Testis (tissue), 2 donors: ENCODE measurements at regions not wholly inside any gene's neighbourhood (a gene's known extent, or its start where the extent isn't known, plus 50 kb on each side); places are given as distances from the start of the nearest gene placed in this dataset.

Experiments used
- CTCF ChIP-seq, 3 experiments: fragments of 450-650 bp in 2 of 3; fragments of 200-600 bp in 1 of 3; sonication (generic) in 1 of 3; IDR thresholded peaks; one replicate each; pipeline ENCODE4 v1.5.1; 2016 to 2019; ENCODE audit warnings: antibody characterized with exemption in 3 of 3, mild to moderate bottlenecking in 2 of 3, moderate library complexity in 1 of 3
- POLR2A ChIP-seq: fragments of 450-650 bp; IDR thresholded peaks from one replicate; pipeline ENCODE4 v1.6.1; 2017; ENCODE audit warnings: antibody characterized with exemption, mild to moderate bottlenecking, moderate library complexity

- TF ChIP-seq CTCF (IDR thresholded peaks at IDR 0.05) (no peak), POLR2A (no peak)
These were observed 128.1 kb downstream of the CEBPB start for GRCh38 chr20:50318710-50319109.
